GM21529 (cell line): ENCODE measurements at regions not wholly inside any gene's neighbourhood (a gene's known extent, or its start where the extent isn't known, plus 50 kb on each side); places are given as distances from the start of the nearest gene placed in this dataset.

Experiments
- ATAC-seq: cut with Tn5 transposase; IDR thresholded peaks from one replicate; pipeline ENCODE4 v1.9.1; 2021; ENCODE audit not compliant: unreplicated experiment

DNA sequence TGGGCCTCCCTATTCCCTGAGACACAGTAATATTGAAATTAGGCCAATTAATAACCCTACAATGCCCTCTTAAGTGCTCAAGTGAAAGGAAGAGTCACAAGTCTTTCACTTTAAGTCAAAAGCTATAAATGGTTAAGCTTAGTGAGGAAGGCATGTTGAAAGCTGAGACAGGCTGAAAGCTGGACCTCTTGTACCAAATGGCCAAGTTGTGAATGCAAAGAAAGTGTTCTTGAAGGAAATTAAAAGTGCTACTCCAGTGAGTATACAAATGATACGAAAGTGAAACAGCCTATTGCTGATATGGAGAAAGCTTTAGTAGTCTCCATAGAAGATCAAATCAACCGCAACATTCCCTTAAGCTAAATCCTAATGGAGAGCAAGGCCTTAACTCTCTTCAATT, 140.8 kb downstream of the PTCSC3 start:
- ATAC-seq, result no peak

DNA sequence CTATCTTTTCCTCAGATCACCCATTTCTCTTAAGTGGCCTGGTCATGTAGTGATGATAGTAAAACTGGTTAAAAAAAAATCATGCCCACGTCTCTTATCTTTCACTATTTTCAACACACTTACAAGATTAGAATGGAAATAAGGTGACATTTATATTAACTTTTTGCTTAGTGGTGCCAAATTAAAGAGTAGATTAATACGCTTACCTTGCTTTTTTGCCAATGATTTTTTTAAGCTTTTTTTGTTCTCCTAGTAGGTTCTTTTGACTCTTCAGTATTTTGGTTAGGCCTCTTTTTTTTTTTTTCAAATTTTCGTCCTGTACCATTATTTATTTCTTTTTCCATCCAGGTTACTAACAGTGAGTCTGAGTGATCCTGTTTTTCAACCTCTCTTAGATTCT, 147.9 kb downstream of the PTCSC3 start:
- ATAC-seq, result no peak

DNA sequence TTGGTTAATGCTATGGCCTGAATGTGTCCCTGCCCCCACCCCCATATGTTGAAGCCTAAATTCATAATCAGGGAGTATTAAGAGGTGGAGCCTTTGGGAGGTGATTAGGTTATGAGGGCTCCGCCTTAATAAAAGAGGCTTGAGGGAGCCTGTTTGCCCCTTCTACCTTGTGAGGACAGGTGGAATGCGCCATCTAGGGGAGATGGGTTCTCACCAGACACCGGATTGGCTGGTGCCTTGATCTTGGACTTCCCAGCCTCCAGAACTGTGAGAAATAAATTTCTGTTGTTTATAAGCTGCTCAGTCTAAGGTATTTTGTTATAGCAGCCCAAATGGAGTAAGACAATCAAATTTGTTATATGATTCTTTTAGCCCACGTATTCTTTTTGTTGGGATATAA, 148.3 kb downstream of the PTCSC3 start:
- no peak for ATAC-seq

DNA sequence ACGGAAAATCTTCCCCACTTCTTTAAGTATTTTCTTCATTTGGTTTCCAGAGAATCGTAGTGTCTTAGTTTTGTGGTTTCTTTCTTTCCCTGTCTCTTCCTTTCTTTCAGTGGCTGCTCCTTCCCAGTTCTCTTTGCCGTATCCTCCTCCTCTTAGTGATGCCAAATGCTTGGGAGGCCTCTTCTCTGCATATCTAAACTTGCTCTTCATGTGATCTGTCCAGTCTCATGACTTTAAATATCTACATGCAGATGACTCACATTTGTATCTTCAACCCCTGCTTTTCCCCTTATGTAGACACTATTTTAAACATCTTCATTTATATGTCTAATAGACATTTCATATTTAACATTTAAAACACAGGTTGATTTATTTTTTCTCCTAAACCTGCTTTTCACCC, 149.2 kb downstream of the PTCSC3 start:
- ATAC-seq, result no peak

DNA sequence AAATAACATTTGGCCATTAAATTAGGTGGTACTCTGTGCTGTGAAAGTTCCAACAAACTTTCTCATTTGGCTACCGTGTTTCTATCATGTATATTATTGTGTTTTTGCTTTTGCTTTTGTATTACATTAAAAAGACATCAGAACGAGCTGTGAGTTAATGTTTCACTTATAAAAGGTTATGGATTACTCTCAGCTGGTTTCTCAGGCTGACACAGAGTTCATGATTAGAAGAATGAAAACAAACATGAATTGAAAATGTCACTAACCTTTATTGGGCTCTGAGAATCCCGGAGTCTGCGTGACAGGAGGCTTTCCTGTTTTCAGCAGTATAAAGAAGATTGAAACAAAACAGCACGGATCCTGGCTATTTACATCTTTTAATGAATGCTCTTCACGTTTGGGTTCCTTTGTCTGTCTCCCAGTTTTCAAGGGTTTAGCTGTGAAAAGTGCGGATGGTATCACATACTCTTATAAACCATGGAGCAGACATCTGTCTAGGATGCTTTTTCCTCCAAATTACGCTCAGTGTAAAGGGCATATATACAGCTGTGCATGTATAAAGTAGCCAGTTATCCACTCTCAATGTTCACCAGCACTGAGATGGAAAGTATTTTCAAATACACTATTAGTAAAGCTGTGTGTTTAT, 153.6 kb downstream of the PTCSC3 start:
- no peak for ATAC-seq

DNA sequence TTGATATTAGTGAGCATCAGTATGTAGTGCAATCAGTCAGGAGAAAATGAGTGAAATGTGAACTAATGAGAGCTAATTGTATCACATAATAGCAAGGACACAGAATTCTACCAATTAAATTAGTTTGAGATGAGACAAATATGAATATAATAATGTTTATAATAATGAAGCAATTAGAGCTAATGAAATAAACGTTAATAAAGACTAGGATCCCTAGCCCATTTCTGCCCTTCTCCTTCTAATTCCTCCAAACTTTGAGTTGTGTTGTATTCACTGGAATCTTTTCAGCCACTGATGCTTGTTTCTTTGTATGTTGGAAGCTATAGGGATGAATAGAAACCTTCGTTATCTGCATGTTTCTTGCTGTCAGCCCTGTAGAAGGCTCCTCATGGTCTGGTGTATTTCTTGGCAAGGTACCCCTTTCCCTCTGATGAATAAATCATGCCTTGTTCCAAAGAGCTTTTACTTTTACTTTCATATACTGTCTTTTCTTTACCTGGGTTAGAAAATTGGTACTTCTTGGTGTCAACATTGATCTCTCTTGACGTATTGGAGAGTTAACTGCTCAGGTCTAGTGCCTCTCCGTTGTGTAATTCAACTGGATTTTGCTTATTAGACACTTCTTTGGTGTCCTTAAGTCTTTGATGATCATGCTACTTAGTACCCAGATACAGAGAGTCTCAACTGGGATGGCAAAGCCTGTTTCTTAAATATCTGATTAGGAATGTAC, 154.8 kb downstream of the PTCSC3 start:
- ATAC-seq, result no peak

DNA sequence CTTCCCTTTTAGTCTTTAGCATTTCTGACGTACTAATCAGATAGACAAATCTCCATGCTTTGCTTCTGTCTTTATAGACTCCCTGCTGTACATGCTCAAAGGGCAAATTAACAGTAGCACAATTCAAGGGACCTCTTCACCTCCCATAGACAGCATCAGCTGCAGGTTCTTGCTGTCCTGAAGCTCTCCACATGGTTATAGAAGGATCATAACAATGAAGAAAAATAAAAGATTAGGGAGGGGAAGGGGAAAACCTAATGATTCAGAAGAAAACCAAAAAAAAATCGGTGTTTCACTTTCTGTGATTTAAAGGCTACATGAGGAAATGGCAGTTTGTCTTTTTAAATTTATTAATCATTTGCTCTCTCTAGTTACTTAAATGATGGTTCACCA, 155.5 kb downstream of the PTCSC3 start:
- ATAC-seq, result no peak

DNA sequence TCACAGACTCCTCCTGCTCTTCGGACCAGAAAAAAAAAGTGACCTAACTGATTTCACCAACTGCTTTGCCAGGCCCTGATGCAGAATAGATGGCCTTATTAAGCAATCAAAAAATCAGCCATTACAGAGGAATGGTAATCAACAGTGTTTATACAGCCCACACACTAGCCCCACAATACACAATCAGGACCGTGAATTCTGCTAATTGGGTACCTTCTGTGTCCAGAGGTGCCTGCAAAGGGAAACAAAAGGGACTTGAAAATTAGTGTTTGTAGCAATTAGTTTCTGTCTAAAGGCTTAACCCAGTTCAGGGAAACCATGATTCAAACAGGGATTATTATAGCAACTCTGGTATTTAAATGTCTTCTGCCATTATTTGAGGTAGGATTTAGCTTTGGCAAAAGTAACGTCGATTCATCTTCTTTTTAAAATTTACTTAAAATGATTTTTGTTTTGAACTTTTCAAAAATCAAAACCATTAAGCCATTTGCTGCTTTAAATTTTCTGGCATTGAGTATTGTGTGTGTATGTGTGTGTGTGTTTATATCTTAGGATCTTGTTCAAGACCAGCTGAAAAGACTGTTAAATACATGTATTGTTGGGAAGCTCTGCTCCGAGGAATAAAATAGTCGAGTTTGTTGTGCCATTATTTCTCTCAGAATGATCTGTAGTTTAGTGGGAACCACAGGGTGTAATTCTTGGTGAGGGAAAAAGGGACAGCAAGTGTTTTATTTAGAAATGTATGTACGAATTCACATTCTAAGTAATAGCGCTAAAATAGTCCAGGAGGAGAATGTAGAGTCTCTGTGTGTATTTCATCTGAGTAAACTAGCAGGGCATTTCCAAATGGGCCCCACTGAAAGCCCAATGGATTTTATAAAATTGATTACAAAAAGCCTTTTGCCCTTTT, 156.1 kb downstream of the PTCSC3 start:
- no peak for ATAC-seq

DNA sequence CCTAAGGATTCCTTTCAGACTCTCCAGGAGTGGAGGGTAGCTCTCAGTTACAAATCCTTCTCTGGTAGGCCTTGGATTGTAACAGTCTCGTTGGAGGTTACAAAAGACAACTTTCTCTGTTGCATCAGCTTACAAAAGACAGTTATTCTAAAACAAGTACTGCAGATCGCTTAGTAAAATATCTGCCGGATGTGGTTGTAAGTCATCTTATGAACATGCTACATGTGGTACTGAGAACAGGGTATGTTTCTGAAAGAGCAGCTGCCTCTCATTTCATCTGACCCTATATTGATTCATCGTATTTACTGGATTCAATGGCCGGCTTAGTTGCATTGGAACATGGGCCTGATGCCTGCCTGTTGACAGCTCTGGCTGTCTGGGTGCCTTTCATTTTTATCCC, 157.4 kb downstream of the PTCSC3 start:
- ATAC-seq, result peak; percentile 60

DNA sequence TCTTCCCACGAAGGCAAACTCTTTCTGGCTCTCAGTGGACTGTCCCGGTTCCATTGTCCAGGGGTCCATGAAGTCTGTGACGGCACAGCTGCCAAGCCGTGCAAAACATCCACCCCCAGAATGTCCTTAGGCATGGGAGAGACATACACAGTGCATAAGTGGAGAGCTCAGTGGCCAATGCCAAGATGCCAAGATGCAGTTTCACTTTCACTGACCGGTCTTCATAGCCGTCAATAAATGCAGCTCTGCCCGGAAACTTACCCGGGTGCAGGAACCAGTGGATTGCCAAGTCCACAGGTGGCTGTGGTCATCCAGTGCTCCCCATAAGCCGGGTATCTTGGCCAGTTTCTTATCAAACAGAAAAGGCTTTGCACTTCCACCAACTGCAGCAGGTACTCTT, 162.3 kb downstream of the PTCSC3 start:
- no peak for ATAC-seq

DNA sequence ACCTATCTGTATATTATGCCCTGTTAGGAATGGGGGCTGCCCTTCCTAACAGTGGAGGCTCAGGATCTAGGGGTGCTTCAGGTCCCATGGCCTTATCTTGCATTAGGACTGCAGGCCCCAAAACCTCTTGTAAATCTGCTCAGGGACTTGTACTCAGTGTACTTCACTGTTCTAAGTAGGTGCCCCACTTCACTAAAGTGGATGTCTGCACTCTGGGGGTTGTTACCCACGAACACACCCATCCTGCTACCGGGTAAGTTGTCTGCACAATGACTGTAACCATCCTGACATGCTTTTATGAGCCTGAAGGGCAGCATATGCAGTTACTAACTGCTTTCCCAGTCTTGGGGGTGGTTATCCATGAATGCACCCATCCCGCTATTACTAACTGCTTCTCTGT, 163.0 kb downstream of the PTCSC3 start:
- ATAC-seq, result no peak

DNA sequence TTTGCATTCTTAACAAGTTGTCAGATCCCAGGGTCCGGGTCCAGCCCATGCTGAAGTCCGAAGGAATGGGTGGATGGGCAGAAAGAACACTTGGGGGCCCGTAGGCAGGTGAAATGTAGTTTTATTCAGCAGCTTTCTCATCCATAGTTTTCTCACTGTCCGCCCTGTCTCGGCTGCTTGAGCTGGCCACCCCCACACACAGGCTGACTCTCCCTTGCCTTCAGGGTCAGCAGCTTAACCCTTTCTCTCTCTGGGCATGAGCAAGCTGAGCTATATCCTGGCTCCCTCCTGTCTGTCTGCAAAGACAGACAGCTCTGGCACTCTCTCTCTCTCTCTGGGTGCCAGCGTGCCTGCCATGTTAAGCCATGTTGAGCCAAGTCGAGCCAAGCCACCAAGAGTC, 163.9 kb downstream of the PTCSC3 start:
- ATAC-seq, result no peak

DNA sequence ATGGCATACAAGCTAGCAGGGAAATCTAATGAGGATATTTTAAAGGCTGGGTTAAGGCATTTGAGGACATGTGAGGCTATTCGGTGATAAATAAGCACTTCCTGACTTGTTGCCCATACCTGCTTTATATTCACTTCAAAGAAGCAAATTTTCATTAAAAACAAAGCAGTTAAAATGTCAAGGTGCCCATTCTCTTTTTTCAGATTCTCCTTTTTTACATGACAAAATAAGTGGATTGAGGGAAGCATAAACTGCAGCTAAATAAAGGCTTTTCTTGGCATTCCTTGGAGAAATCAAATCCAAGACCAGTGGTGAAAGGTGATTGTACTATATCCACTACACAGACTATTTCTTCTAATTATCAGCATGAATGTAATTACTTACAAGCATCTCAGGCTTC, 166.9 kb downstream of the PTCSC3 start:
- no peak for ATAC-seq

DNA sequence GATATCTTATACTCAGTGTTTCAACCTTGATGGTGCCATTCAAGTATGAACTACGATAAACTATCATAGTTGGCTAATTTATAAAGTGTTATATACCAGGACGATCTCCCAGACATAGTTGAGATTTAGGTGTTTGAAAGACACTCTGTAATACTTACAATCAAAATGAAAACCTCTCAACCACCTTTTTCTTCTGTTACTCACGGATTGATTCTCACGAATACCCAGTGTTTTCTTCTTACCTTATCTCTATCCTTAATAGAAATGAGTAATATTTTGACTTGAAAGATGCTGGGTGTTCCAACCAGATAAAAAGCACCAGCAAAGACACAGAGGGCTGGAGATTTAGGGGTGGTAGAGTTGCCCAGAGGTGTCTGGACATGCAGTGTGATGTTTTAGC, 169.9 kb downstream of the PTCSC3 start:
- no peak for ATAC-seq

DNA sequence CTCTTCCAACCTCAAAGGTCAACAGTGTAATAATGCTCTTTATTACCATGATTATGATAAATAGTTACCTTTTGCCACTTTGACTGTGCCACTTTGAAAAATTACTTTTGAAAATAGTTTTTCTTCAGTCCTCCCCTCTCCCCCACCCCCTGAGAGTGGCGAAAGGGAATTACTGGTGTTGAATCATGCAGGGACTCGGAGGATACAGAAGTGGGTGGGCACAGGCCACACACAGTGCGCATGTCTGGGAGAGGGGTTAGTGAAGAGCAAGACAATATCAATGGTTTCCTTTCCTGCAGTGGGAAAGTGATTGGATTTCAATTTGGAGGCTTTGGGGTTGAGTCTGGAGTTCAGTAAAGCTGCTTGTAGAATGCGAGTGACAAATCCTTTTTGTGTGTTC, 170.9 kb downstream of the PTCSC3 start:
- no peak for ATAC-seq

DNA sequence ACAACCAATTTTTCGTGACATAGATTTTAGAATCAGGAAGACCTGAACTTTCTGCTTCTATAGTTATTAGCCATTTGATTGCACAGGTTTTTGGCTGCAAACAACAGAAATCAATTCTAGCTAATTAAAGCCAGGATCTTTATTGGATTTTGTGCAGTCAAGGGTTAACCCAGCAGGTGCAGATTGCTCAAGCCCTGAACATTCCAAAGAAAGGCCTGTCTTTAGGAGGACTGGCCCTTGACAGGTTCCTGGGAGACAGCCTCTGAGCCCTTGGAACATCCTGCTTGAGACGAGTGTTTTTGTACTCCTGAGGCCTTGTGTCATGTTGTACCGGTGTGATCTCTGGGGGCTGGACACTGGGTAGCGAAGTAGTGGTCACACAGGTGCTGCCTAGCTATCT, 174.6 kb downstream of the PTCSC3 start:
- no peak for ATAC-seq

DNA sequence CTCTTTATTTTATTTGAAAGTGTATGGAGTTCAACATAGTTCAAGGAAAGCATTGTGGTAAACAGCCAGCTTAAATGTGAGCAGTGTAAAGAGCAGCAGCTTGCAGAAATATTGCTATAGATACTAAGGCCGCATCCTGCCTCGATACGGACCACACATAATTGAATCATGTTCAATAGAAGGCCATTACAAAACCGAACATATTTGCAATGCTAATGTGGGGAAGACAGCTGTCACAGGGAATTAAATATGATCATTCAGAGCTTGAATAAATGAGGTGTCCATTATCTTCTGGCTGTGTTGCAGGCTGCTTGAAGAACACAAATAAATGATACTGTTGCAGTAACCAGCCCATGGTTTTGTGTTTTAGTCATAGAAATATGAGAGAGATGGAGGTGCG, 173.2 kb downstream of the BRMS1L start:
- ATAC-seq, result no peak

DNA sequence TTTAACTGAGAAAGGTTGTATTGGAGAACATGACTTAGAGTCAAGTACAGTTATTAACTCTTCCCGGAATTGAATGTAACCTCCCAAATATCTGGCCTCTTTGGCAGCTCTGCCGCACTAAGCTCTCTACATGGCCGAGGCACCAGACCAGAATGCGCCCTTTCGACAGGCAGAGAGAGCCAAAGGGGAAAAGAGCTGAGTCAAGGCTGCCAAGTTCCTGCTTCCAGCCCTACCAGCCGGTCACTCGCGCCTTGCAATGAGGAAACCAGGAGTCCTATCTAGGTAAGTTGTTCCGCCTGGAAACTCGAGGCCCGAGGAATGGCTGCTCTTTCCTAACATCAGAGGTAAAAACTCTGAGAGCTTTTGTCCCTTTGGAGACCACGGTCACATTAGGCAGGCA, 172.2 kb downstream of the BRMS1L start:
- ATAC-seq, result no peak

DNA sequence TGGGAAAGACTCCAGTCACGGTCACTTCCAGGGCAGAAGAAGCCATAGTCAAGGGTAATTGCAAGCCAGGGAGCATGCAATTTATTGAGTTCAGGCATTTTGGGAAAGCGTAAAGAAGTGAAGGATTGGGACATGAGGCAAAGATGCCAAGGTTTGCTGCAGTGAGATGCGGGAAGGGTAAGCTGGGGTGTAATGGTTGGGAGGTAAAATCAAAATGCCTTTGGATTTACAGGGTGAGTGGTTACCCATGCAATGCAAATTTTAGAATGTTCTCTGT, 167.5 kb downstream of the BRMS1L start:
- no peak for ATAC-seq

DNA sequence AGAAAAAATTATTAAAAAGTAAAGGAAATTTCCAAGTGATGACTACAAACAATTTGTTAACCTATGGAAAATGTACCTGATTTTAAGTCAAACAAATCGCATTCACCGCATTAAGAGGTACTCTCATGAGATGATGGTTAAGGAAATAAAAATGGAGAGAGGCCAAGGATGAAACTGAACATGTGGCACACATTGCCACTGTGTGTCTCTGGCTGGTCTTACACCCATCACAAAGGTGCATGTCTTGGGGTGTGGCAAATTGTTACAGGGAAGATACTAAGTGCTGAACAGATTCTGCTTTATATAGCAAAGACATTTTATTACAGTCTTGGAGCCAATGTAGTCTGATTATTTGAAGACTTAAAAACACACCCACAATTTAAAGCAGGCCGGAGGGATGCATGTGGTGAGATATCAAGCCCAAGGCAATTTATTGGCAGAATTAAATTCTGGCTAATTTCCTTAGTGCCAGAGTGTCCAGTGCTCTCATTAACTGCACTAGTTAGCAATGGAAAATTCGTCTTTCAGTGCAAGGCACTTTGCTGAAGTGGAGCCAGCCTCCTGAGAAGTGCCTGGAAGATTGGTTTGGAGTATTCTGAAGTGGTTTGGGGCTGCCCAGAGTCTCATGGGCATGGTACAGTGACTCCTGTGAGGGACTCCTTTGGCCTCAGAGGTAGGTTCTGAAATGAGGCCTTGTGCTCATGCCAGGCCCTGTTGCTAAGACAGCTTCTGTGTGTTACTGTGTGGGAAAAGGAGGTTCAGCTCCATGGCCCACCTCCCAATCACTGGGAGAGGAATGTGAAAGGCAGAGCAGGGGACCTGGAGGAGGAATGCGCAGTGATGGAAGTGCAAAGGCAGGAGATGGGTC, 166.9 kb downstream of the BRMS1L start:
- no peak for ATAC-seq

DNA sequence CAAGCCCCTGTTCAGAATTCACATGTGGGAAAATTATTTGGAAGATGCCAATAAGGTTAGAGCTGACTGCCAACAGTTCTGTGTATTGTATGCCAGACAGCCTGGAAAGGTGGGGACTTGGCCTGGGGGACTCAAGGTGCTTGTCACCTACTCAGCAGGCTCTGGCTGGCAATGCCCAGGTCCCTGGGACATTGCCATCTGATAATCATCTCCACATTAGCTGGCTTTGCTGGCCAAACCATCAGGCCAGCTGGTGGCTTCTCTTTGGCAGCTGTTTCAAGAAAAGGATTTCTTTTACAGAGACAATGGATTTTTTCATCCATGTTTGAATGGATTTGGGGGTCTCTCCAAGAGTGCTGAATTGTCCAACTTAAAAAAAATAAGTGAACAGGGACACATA, 165.2 kb downstream of the BRMS1L start:
- ATAC-seq, result no peak
